NCI-H1436 treated with DMSO at 0.1 percent for 48 hours (cell line): ENCODE measurements at regions not wholly inside any gene's neighbourhood (a gene's known extent, or its start where the extent isn't known, plus 50 kb on each side); places are given as distances from the start of the nearest gene placed in this dataset.
A peak's percentile ranks its signal among the peaks of the same experiment; 100 is the strongest.
"Not testable (repeated sequence)": the region's sequence is repeated elsewhere in the genome, so short reads cannot be mapped to it uniquely, and the experiment has no call there.

ENCODE experiments used
- DNase-seq: peaks from one replicate; lab custom pipeline; 2025; lab: John Stamatoyannopoulos, UW

GRCh38 chr2:138272524-138273195, 228.9 kb upstream of the SPOPL start:
- DNase-seq = no peak

- DNase-seq = not testable (repeated sequence)
These were observed 228.3 kb upstream of the SPOPL start for GRCh38 chr2:138273280-138273679.

GRCh38 chr2:138274421-138275291, 226.9 kb upstream of the SPOPL start:
- DNase-seq = no peak

GRCh38 chr2:138275292-138275690, 226.3 kb upstream of the SPOPL start:
- DNase-seq = no peak

- peak; percentile 6 for DNase-seq
These were observed 225.7 kb upstream of the SPOPL start for GRCh38 chr2:138275881-138276280.

- DNase-seq = no peak
These were observed 225.2 kb upstream of the SPOPL start for GRCh38 chr2:138276339-138276738.

GRCh38 chr2:138277062-138277461, 224.5 kb upstream of the SPOPL start:
- DNase-seq = no peak

GRCh38 chr2:138279871-138280270, 221.7 kb upstream of the SPOPL start:
- DNase-seq = no peak

GRCh38 chr2:138280999-138281695, 220.4 kb upstream of the SPOPL start:
- no peak for DNase-seq

- DNase-seq = no peak
These were observed 219.4 kb upstream of the SPOPL start for GRCh38 chr2:138282014-138282672.

GRCh38 chr2:138291805-138292204, 209.8 kb upstream of the SPOPL start:
- DNase-seq = no peak

GRCh38 chr2:138293045-138293444, 208.5 kb upstream of the SPOPL start:
- DNase-seq = no peak

GRCh38 chr2:138293549-138293948, 208.0 kb upstream of the SPOPL start:
- no peak for DNase-seq

GRCh38 chr2:138294451-138294850, 207.1 kb upstream of the SPOPL start:
- no peak for DNase-seq

GRCh38 chr2:138296365-138296764, 205.2 kb upstream of the SPOPL start:
- no peak for DNase-seq

GRCh38 chr2:138298120-138298814, 203.3 kb upstream of the SPOPL start:
- no peak for DNase-seq

GRCh38 chr2:138298900-138299299, 202.7 kb upstream of the SPOPL start:
- no peak for DNase-seq

GRCh38 chr2:138306626-138307025, 194.9 kb upstream of the SPOPL start:
- DNase-seq = no peak

- no peak for DNase-seq
These were observed 194.5 kb upstream of the SPOPL start for GRCh38 chr2:138307099-138307498.

- no peak for DNase-seq
These were observed 191.8 kb upstream of the SPOPL start for GRCh38 chr2:138309760-138310159.

GRCh38 chr2:138312061-138312460, 189.5 kb upstream of the SPOPL start:
- no peak for DNase-seq

- not testable (repeated sequence) for DNase-seq
These were observed 186.0 kb upstream of the SPOPL start for GRCh38 chr2:138315619-138316018.
